Hepatocyte (in vitro differentiated cells): ENCODE measurements at regions not wholly inside any gene's neighbourhood (a gene's known extent, or its start where the extent isn't known, plus 50 kb on each side); places are given as distances from the start of the nearest gene placed in this dataset.

Experiments
- DNase-seq: peaks from one replicate; pipeline ENCODE4 v3.0.0-alpha.2; 2016; ENCODE audit warnings: low spot score
- H2AFZ ChIP-seq: fragments of 200-600 bp; sonication (generic); 2 replicates; pipeline ENCODE4 v1.6.0; 2016; ENCODE audit warnings: antibody characterized with exemption, mild to moderate bottlenecking
- H3K27ac ChIP-seq: fragments of 200-600 bp; sonication (generic); 2 replicates; pipeline ENCODE4 v1.5.1; 2016; ENCODE audit warnings: mild to moderate bottlenecking
- H3K27me3 ChIP-seq: fragments of 200-600 bp; sonication (generic); 2 replicates; pipeline ENCODE4 v1.6.1; 2016
- H3K36me3 ChIP-seq: fragments of 200-600 bp; sonication (generic); replicated peaks from 2 replicates; pipeline ENCODE4 v1.5.1; 2016; ENCODE audit warnings: low read depth; ENCODE audit not compliant: insufficient read depth
- H3K4me1 ChIP-seq: fragments of 200-600 bp; sonication (generic); 2 replicates; pipeline ENCODE4 v1.5.1; 2016; ENCODE audit warnings: mild to moderate bottlenecking, moderate library complexity; ENCODE audit not compliant: insufficient read depth
- H3K4me2 ChIP-seq: fragments of 200-600 bp; sonication (generic); 2 replicates; pipeline ENCODE4 v1.6.0; 2016
- H3K4me3 ChIP-seq: fragments of 200-600 bp; sonication (generic); 2 replicates; pipeline ENCODE4 v1.5.1; 2016; ENCODE audit warnings: mild to moderate bottlenecking
- H3K79me2 ChIP-seq: fragments of 200-600 bp; sonication (generic); 2 replicates; pipeline ENCODE4 v1.6.0; 2017; ENCODE audit warnings: mild to moderate bottlenecking
- H3K9me2 ChIP-seq: fragments of 200-600 bp; sonication (generic); replicated peaks from 2 replicates; pipeline ENCODE4 v1.6.0; 2017; ENCODE audit warnings: mild to moderate bottlenecking; ENCODE audit not compliant: insufficient read depth
- H3K9me3 ChIP-seq: fragments of 200-600 bp; sonication (generic); 2 replicates; pipeline ENCODE4 v1.5.1; 2016; ENCODE audit warnings: low read depth, mild to moderate bottlenecking
- H4K20me1 ChIP-seq: fragments of 200-600 bp; sonication (generic); 2 replicates; pipeline ENCODE4 v1.6.0; 2016; ENCODE audit warnings: mild to moderate bottlenecking; ENCODE audit not compliant: insufficient read depth, poor library complexity, severe bottlenecking
- CTCF ChIP-seq: fragments of 200-600 bp; sonication (generic); IDR thresholded peaks from 2 replicates; pipeline ENCODE4 v1.5.1; 2016; ENCODE audit warnings: antibody characterized with exemption, mild to moderate bottlenecking; ENCODE audit not compliant: poor library complexity
- EZH2 ChIP-seq: fragments of 200-600 bp; sonication (generic); IDR thresholded peaks from 2 replicates; pipeline ENCODE4 v1.6.1; 2016; ENCODE audit warnings: antibody characterized with exemption, mild to moderate bottlenecking, borderline replicate concordance
- EZH2phosphoT487 ChIP-seq: fragments of 200-600 bp; sonication (generic); IDR thresholded peaks from one replicate; pipeline ENCODE4 v1.6.1; 2018; ENCODE audit warnings: antibody characterized with exemption, mild to moderate bottlenecking, low read depth, moderate library complexity; ENCODE audit not compliant: unreplicated experiment, severe bottlenecking
- WGBS: methylation state at CpG from one replicate; pipeline ENCODE4 v1.1.6; 2016; ENCODE audit warnings: low lambda C conversion rate; ENCODE audit errors: missing lambda C conversion rate; 5-methylcytosine and 5-hydroxymethylcytosine counted together

- Histone ChIP-seq H3K36me3 (no peaks in the 10 kb centered on the region), H4K20me1 (no peaks in the 10 kb centered on the region), H3K79me2 (no peaks in the 10 kb centered on the region), H2AFZ (no peak overlapping the region), H3K4me3 (no peak overlapping the region), H3K4me1 (no peaks in the 10 kb centered on the region), H3K9me2 (no peaks in the 10 kb centered on the region), H3K27ac (no peak overlapping the region), H3K9me3 (no peaks in the 10 kb centered on the region), H3K27me3 (no peaks in the 10 kb centered on the region), H3K4me2 (no peak overlapping the region)
- WGBS: 40% methylated on average over 1 of the region's 1 CpG
- TF ChIP-seq EZH2phosphoT487 (no peak), CTCF (no peak), EZH2 (no peak)
- no peak for DNase-seq
These were observed 333.3 kb upstream of the PLXNA2 start for GRCh38 chr1:208577381-208577905.

GRCh38 chr1:208581209-208581608 lies 337.0 kb upstream of the PLXNA2 start:
- no peaks in the 10 kb centered on the region for H4K20me1 ChIP-seq
- no peaks in the 10 kb centered on the region for H3K79me2 ChIP-seq
- no peak overlapping the region for H3K4me2 ChIP-seq
- H3K9me3 ChIP-seq: no peaks in the 10 kb centered on the region
- WGBS: 83% methylated on average over 3 of the region's 3 CpGs
- no peaks in the 10 kb centered on the region for H3K9me2 ChIP-seq
- H3K36me3 ChIP-seq: no peaks in the 10 kb centered on the region
- no peak for DNase-seq
- H2AFZ ChIP-seq: no peak overlapping the region
- no peak overlapping the region for H3K4me3 ChIP-seq
- H3K27me3 ChIP-seq: no peaks in the 10 kb centered on the region
- H3K27ac ChIP-seq: no peak overlapping the region
- H3K4me1 ChIP-seq: no peaks in the 10 kb centered on the region
- TF ChIP-seq EZH2phosphoT487: no peak
- TF ChIP-seq EZH2: no peak
- TF ChIP-seq CTCF: no peak

- Histone ChIP-seq H3K9me2 (no peaks in the 10 kb centered on the region), H3K9me3 (no peaks in the 10 kb centered on the region)
- 82% methylated on average over 5 of the region's 5 CpGs for WGBS
These were observed 337.5 kb upstream of the PLXNA2 start for GRCh38 chr1:208581667-208582066.

More at GRCh38 chr1:208581667-208582066, 337.5 kb upstream of the PLXNA2 start:
- Histone ChIP-seq H3K4me2 (no peak overlapping the region), H3K79me2 (no peaks in the 10 kb centered on the region), H4K20me1 (no peaks in the 10 kb centered on the region), H3K36me3 (no peaks in the 10 kb centered on the region), H3K4me1 (no peaks in the 10 kb centered on the region), H3K4me3 (no peak overlapping the region), H3K27ac (no peak overlapping the region), H2AFZ (no peak overlapping the region), H3K27me3 (no peaks in the 10 kb centered on the region)
- TF ChIP-seq EZH2 (no peak), CTCF (no peak), EZH2phosphoT487 (no peak)
- no peak for DNase-seq
